ENCODE measurements at regions not wholly inside any gene's neighbourhood (a gene's known extent, or its start where the extent isn't known, plus 50 kb on each side); places are given as distances from the start of the nearest gene placed in this dataset.

DNA sequence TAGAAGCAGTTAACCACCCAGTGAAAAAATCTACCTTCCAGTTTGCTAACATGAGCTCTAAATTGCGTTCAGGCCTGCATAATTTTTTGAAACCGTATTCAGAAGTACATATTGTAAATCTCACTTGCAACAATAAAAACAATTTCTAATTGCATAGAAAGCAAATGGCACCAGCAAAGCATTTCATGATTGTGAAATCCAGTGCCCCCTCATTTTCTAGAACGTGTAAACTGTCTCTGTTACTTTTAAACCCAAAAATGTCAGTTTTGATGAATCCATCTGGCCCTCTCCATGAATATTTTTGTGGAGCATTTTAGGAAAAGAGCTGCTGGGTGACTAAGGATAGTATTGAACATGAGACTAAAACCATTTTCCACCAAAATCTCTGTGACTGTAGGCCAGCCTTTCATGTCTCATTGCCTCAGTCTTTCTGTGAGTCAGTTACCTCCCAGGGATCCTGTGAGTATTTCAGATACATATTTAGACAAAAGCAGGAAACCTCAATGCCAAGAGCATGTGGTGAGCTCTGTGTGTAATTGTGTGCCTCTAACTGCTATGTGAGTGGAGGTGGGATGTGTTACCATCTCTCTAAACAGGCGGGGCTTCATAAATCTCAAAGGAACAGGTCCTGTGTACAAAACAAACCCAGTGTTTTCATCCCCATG lies 477.8 kb upstream of the DCC start:
- DNase-seq, result no peak

DNA sequence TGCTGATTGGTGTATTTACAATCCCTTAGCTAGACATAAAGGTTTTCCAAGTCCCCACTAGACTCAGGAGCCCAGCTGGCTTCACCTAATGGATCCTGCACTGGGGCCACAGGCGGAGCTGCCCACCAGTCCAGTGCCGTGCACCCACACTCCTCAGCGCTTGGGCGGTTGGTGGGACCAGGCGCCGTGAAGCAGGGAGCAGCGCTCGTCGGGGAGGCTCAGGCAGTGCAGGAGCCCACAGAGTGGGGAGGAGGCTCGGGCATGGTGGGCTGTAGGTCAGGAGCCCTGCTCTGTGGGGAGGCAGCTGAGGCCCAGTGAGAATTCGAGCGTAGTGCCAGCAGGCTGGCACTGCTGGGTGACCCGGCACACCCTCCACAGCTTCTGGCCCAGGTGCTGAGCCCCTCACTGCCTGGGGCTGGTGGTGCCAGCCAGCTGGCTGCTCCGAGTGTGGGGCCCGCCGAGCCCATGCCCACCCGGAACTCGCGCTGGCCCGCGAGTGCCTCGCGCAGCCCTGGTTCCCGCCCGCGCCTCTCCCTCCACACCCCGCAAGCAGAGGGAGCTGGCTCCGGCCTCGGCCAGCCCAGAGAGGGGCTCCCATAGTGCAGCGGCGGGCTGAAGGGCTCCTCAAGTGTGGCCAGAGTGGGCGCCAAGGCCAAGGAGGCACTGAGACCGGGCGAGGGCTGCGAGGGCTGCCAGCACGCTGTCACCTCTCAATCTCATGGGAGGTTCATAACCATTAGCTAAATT lies 475.6 kb upstream of the DCC start:
- no peak for DNase-seq

DNA sequence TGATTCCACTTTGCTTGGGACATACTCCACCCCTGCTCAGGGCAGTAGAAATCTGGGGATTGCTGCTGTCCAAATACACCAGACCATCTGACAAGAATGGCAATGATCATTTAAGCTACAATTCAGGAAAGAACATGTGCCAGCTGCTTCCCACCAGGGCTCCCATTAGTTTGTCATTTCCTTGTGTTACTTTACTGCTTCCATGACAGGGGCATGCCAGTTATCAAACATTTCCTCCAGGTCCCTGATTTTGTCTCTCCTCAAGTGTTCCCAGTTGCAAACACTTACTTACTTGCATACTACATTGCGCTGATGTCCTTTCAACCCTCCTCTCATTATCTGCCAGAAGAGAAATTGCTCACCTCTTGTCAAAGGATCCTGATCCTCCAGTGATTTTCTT lies 474.5 kb upstream of the DCC start:
- no peak for DNase-seq

DNA sequence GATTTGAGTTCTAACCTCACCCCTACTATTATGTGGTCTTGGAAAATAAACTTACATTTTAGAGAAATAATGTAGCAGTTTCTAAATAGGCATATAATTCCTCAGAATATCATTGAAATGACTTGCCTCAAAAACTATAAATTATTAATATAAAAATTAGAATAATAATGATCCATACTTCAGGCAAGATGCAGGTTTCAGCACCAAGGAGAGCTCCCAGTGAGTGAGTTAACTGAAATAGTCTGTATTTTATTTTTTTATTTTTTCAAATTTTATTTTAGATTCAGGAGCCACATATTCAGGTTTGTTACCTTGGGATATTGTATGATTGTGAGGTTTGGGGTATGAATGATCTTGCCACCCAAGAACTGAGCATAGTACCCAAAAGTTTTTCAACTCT lies 472.2 kb upstream of the DCC start:
- no peak for DNase-seq

DNA sequence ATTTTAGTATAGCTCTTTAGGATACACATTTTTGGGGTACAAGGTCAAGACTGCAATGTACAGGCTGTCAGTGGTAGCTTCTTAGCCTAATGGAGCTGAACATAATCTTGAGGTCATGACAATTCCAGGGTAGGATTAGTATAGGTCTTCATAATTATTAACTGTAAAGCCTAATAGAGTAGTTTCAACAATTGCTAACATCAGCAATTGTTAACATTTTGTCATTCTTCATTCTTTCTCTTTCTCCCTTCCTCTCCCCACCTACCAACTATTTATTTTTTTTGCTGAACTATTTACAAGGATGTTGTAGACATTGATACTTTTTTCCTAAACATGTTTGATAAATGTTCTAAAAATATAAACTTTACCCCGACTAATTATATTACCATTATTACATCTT lies 461.3 kb upstream of the DCC start:
- DNase-seq, result no peak

DNA sequence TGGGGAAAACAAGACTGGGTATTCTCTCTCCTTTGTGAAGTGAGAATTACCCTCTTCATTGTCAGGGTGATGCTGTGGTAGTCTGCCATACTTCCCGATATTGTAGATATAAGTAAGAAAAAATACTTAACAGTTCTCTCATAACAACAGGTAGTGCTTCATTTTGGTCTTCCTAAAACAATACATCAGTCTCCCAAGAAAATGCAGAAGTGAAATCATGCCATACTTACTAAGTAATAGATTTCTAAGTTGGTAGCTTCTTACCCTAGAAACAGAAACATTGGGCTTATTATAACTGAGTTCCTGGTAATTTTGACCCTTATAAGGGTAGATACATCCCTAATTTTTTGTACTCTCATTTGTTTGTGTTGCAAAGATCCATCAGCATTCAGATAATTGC lies 460.7 kb upstream of the DCC start:
- DNase-seq, result no peak

DNA sequence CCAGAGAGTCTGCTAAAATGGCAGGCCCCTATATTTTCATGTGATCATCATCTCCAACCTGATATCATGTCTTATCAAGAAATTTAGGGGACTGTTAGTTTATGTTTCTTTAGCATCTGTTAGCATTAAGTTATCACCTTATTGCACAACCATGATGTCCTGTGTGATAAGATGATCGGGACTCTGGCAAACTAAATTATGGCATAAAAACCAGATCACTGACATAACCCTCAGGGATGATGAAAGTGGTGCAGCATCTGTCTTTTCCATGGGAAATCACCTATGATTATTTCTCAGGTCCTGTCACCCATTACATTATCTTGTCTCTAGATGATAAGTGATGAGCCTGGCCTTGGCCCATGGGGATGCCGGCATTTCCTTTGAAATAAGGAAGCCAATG lies 458.6 kb upstream of the DCC start:
- DNase-seq, result no peak

DNA sequence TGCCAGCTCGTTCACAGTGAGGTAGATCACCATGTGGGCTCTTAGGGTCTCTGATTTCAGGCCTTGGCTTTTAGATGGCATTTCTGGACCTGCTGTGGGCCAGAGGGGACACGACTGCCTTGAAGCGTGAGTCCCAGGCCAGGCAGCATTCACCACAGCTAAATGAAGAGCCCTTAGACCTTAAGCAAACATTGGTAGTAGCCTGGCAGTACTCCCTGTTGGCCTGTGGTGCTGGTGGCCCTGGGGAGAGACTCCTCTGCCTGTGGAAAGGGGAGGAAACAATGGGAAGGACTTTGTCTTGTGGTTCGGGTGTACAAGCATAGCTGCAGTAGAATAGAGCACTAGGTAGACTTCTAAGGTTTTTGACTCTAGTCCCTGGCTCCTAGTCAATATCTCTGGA lies 456.0 kb upstream of the DCC start:
- DNase-seq, result no peak

DNA sequence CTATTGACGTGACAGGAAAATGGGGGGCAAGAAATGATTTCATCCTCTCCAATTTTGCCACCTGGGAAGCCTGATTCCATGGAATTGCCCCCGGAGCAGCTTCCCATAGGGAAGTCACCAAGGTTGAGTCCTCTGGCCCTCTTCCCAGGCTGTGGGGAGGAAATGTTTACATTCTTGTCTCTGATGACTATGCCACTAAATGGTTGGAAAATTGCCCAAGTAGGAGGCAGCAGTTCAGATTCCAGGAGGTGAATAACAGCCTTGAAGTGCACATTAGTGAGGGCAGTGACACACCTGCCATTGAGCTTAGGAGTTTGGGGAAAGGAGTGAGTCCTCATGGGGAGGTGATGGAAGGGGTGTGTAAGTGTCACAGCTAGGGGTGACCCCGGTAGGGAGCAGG lies 449.2 kb upstream of the DCC start:
- DNase-seq, result no peak

DNA sequence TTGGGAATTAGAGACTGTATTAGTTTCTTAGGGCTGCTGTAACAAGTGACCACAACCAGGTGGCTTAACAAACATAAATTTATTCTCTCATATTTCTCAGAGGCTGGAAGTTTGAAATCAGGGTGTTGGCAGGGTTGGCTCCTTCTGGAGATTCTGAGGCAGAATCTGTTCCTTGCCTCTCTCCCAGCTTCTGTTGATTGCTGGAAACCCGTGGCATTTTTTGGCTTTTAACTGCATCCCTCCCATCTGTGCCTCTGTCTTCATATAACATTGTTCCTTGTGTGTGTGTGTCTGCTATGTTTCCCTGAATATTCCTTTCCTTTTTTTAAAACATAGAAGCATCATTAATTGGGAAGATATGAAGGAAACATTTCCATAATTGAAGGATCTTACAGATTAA lies 448.1 kb upstream of the DCC start:
- no peak for DNase-seq

DNA sequence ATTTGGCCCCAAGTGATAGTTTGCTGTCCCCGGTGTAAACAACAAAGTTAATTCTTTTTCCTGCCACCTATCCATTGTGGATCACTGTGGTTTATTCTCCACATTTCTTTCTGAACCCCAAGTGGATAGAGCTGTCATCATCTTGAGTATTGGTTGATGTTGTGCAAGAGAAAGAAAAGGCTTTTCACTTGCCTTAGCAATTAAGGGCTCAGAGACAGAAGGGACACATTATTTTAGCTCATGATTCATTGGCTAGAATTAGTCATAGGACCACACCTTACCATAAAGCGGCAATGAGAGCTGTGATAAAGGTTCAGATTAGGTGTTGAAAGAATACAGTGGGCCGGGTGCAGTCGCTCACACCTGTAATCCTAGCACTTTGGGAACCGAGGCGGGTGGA lies 442.1 kb upstream of the DCC start:
- DNase-seq, result no peak

DNA sequence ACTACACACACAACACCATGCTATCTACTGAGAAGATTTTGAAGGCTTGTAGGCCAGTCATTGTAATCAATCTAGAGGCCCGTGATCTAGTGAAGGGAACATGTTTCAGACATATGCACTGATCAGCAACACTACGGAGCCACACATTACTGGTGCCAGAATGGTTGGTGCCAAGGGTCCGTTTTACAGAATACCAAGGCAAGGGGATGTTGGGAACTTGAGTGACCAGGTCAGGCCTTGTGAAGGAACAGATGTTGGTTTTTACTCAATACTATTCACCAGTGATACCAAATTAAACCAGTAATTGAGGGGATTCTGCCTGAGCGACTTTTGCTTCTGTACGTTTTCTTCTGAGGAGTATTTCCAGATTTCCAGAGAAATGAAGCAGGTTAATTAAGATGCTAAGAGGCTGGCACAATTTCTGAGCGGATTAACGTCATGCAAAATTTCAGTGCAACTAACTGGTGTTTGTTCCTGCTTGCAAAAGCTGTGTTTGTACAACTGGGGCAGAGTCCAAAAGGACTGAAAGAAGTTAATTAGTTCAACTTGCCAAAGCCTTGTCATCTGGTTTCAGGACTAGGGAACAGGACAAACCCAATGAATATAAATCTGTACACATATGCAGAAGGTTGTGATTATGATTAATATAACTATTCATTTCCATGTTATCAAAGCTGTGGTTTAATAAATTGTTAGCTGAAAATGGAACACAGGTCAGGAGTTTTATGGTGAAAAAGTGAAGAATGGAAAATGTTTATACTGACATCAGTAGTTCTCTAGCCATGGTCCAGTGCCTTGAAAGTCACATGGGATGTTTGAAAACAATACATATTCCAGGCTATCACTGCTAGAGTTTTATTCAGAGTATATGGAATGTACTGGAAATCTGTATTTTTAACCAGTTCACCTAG lies 432.1 kb upstream of the DCC start:
- no peak for DNase-seq

DNA sequence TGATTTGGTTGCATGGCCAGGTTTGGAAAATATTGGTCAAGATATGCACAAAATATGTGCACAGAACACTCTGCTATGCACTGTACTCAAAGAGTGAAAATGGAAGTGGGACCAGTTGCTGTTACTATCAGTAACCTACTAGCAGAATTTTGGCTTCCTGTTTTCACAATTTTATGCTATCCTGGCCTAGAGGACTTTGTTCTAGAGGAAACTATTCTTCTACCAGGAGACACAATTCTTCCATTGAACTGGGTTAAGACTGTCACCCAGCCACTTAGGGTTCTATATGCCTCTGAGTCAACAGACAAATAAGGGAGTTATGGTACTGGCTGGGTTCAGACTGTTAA lies 431.4 kb upstream of the DCC start:
- DNase-seq, result no peak

DNA sequence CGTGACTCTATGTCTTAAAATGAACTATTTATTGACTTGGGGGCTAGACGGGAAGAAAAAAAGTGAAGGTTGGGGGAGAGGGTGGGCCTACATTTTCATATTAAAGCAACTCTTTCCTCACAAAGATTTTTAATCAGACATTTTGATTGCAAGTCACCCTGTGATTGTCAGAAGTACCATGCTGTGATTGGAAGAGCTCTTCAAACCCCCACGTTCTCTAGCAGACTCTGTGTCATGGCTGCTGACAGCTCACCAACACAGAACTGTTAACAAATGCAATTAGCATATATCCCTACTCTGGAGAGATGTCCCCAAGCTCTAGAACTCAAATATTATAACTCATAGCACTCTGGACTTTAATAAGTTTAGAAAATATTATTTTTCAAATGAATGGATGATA lies 428.4 kb upstream of the DCC start:
- no peak for DNase-seq

DNA sequence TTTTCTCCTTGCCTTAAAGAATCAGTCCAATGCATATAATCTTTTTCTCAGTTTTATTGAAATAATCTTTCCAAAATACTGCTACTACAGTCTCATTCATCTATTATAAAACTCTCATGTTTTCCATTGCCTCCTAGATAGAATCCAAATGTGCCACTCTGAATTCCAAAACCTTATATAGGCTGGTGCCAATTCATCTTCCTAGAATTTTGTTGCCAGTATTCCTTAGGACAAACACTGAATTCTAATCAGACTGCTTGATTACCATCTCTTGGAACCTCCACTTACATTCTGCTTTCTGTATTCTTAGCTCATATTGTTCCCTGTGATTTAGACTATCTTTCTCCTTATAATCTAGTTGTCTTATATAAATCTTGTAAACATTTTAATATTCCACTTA lies 427.6 kb upstream of the DCC start:
- no peak for DNase-seq

DNA sequence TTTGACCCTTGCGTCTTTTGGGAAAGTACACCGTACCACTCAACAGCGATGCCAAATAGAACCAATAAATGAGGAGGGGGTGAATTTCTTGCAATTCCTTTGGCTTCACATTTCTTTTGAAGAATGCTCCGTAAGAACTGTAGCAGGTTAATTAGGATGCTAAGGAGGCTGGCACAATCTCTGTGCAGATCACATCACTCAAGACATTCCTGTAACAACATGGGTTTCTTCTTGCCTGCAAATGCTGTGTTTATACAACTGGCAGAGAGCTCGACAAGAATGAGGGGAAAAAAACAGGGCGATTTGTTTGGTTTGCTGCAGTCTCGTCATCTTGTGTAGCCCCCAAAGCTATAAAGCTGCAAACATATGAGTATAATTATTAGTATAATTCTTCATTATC lies 424.8 kb upstream of the DCC start:
- DNase-seq, result no peak

DNA sequence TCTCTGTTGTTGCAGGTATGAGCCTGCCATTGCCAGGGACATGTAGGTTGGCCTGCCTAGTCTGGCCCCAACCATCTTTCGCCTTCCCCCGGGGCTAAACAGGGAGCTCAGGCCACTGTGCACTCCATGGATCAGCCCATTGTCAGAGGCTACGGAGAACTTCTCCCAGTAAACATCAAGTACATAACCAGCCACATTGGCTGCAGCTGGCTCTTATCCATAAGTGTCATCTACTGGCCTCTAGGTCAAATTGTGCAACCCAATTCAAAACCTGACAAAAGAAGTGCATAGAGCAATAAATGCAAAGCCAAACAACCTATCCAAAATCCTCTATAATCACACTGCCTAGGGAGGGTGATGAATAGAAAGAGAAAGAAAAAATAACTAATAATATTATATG lies 418.1 kb upstream of the DCC start:
- no peak for DNase-seq

DNA sequence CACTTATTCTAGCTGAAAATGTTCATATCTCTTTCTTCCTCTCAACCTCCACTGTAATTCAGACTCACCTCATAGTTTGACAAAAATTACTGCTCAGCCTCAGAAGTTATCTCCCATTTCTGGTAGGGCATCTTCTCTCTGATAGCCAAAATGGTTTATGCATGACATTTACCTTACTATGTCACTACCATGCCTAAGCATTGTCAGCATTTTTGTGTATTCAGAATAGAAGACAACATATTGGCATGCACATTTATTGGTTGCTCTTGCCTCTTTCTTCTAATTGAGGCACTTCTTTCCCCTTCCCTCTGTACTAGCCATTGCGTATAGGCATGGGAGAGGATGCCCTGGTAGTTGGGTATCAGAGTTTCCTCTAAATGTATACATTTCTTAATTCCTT lies 406.1 kb upstream of the DCC start:
- DNase-seq, result no peak

DNA sequence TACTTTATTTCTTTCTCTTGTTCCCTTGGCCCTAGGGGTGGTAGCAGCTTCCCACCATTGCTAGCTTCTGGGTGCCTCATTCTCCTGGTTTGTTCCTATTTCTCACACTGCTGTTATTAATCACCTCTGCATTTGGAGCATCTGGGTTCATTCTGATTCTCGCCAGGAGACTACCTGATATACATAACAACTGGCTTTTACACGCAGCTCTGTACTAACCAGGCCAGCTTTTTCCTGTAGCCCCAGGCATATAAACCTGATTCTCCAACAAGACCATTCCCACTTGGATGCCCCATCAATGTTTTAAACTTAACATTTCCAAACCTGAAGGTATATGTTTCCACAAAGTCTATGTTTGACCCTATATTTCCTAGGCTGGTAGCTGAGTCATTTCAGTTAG lies 403.9 kb upstream of the DCC start:
- DNase-seq, result no peak

DNA sequence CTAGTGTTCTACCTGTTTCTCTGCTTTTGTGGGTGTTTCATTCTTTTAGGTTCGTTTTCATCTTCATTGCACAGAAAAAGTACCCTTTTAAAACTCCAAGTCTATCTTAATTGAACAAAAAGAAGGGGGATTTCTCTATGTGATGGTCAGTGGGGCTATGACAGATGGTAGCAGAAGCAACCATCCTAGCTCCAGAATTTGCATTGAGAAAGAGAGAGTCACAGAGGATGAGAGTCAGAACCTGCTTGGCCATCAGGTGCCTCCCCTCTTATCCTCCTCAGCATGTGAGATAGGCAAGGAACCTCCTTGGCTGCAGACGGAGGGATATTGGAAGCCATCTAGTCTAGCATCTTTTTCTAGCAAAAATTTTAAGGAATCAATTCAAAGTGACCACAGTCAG lies 398.0 kb upstream of the DCC start:
- DNase-seq, result no peak

DNA sequence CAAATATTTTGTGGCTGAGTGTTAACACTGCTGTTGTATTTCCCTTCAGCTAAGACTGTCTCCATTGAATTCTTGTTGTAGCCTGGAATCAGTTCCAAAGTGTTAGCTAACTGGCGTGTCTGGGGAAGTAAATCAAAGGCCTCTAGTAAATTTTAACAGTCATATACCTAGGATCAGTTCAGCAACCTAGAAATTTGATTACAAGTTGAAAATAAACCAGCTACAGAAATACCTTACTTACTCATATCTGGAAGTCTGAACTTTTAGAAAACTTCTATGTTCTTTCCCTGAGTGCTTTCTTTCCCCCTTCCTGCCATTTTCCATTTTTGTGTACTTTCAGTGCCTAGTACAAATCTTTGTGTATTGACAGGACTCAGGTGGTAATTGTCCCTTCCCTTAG lies 396.7 kb upstream of the DCC start:
- no peak for DNase-seq

DNA sequence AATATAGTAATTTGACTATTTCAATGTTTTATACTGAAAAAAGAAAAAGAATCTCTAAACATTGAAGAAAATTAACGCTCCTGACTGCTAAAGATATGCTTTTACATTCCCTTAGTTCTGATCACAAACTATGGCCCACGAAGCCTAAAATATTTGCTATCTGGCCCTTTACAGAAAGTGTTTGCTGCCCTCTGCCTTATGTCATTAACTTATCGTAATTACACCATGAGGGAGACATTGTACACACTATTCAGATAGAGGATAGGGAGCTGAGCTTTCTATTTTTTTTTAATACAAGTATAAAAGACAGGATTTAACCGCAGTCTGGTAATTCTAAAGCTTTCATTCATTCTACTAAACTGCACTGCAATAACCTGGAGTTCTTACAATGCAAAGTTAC lies 393.1 kb upstream of the DCC start:
- DNase-seq, result no peak

DNA sequence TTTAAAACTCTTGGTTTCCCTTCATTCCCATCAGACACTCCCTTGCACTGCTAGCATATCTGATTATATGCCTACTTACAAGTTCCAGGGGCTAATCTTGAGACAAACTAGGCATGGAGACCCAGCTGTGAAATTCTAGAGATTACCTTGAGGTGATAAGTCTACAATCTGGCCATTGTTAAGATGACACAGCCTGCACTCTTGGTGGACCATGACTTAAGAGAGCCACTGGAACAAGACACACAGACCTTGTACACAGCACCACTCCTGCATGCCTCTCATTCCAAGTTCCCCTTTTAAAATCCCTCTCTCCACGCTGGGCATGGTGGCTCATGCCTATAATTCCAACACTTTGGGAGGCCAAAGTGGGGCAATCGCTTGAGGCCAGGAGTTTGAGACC lies 387.2 kb upstream of the DCC start:
- DNase-seq, result no peak

DNA sequence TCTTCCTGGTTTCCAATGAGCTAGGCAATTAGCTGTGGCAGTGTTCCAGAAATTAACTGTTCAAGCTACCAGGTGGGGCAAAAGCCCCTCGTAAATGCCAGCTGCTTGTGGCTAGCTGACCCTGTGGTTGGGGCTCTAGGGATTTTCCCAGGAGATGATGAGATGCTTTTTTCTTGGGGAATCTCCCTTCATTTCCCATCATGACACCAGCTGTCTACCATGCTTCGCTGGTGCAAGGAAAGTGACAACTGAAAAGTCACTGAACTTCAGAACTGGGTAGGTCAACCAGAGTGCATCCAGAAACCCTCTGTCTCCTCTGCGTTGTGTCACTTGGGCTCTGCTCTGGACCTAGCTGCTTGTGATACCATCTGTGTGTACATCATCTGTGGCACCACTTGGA lies 386.5 kb upstream of the DCC start:
- DNase-seq, result no peak

All from right forelimb (tissue), 1 donor.